Neural cell (in vitro differentiated cells): ENCODE measurements at regions not wholly inside any gene's neighbourhood (a gene's known extent, or its start where the extent isn't known, plus 50 kb on each side); places are given as distances from the start of the nearest gene placed in this dataset.

Experiments
- H2AFZ ChIP-seq: fragments of 200-600, 300-800 bp; sonication (generic), shearing (Covaris generic); 2 replicates; pipeline ENCODE4 v1.6.0; 2014; ENCODE audit warnings: low read depth, mild to moderate bottlenecking, antibody characterized with exemption, low read length, moderate library complexity
- H3F3A ChIP-seq: fragments of 200-600 bp; shearing (Covaris generic); 2 replicates; pipeline ENCODE4 v1.6.1; 2016; ENCODE audit warnings: mild to moderate bottlenecking, moderate library complexity, mixed read lengths, antibody characterized with exemption, low read length; ENCODE audit not compliant: insufficient read depth, poor library complexity, severe bottlenecking
- H3K27ac ChIP-seq: fragments of 200-600, 300-800 bp; sonication (generic), shearing (Covaris generic); 2 replicates; pipeline ENCODE4 v1.5.1; 2014; ENCODE audit warnings: mild to moderate bottlenecking, low read length, moderate library complexity
- H3K27me3 ChIP-seq: fragments of 300-800, 200-600 bp; sonication (generic), shearing (Covaris generic); 2 replicates; pipeline ENCODE4 v1.6.0; 2014; ENCODE audit warnings: mild to moderate bottlenecking, low read depth, low read length, moderate library complexity; ENCODE audit not compliant: insufficient read depth
- H3K36me3 ChIP-seq: fragments of 300-800, 200-600 bp; sonication (generic), shearing (Covaris generic); 2 replicates; pipeline ENCODE4 v1.5.1; 2014; ENCODE audit warnings: mild to moderate bottlenecking, antibody characterized with exemption, low read length, moderate library complexity; ENCODE audit not compliant: insufficient read depth
- H3K4me2 ChIP-seq: fragments of 300-800, 200-600 bp; sonication (generic), shearing (Covaris generic); 2 replicates; pipeline ENCODE4 v1.6.0; 2014; ENCODE audit warnings: mild to moderate bottlenecking, low read length
- H3K4me3 ChIP-seq: fragments of 300-800, 200-600 bp; sonication (generic), shearing (Covaris generic); 2 replicates; pipeline ENCODE4 v1.5.1; 2014; ENCODE audit warnings: mild to moderate bottlenecking, low read length, moderate library complexity
- H3K79me2 ChIP-seq: fragments of 200-600 bp; shearing (Covaris generic); replicated peaks from 2 replicates; pipeline ENCODE4 v1.6.0; 2014; ENCODE audit warnings: mild to moderate bottlenecking, low read length, moderate library complexity; ENCODE audit not compliant: insufficient read depth
- H3K9ac ChIP-seq: fragments of 300-800, 200-600 bp; sonication (generic), shearing (Covaris generic); 2 replicates; pipeline ENCODE4 v1.6.1; 2016; ENCODE audit warnings: mild to moderate bottlenecking, low read length, mixed read lengths
- H3K9me2 ChIP-seq: fragments of 200-600 bp; shearing (Covaris generic); 2 replicates; pipeline ENCODE4 v1.6.1; 2016; ENCODE audit warnings: mild to moderate bottlenecking, low read length, mixed read lengths; ENCODE audit not compliant: insufficient read depth
- H3K9me3 ChIP-seq: fragments of 200-600, 300-800 bp; sonication (generic), shearing (Covaris generic); 2 replicates; pipeline ENCODE4 v1.6.1; 2016; ENCODE audit warnings: mild to moderate bottlenecking, mixed run types, low read length, moderate library complexity, mixed read lengths
- H4K20me1 ChIP-seq: fragments of 200-600 bp; shearing (Covaris generic); 2 replicates; pipeline ENCODE4 v1.6.1; 2016; ENCODE audit warnings: mild to moderate bottlenecking, mixed run types; ENCODE audit not compliant: insufficient read depth
- EP300 ChIP-seq: fragments of 450-650 bp; conservative IDR thresholded peaks from 2 replicates; pipeline ENCODE4 v1.6.1; 2014; ENCODE audit warnings: antibody characterized with exemption, mild to moderate bottlenecking, moderate library complexity; ENCODE audit not compliant: poor library complexity, severe bottlenecking
- EZH2 ChIP-seq: fragments of 200-600, 300-800 bp; shearing (Covaris generic), sonication (generic); IDR thresholded peaks from 2 replicates; pipeline ENCODE4 v1.6.1; 2014; ENCODE audit warnings: antibody characterized with exemption, low read length, borderline replicate concordance, mild to moderate bottlenecking; ENCODE audit not compliant: insufficient read depth, poor library complexity, severe bottlenecking
- MXI1 ChIP-seq: fragments of 450-650 bp; conservative IDR thresholded peaks from 2 replicates; pipeline ENCODE4 v1.6.1; 2014; ENCODE audit warnings: antibody characterized with exemption, mild to moderate bottlenecking; ENCODE audit not compliant: poor library complexity, severe bottlenecking
- POLR2AphosphoS5 ChIP-seq: IDR thresholded peaks from 2 replicates; pipeline ENCODE4 v1.6.1; 2012
- RAD21 ChIP-seq: fragments of 450-650 bp; conservative IDR thresholded peaks from 2 replicates; pipeline ENCODE4 v1.6.1; 2014; ENCODE audit warnings: antibody characterized with exemption, mild to moderate bottlenecking, moderate library complexity
- SMC3 ChIP-seq: fragments of 450-650 bp; conservative IDR thresholded peaks from 2 replicates; pipeline ENCODE4 v1.6.1; 2014; ENCODE audit warnings: antibody characterized with exemption, mild to moderate bottlenecking, moderate library complexity; ENCODE audit not compliant: poor library complexity
- TAF1 ChIP-seq: IDR thresholded peaks from 2 replicates; pipeline ENCODE4 v1.6.1; 2012; ENCODE audit warnings: low read depth
- TF ChIP-seq, protein P1 (sequence below): fragments of 450-650 bp; IDR thresholded peaks from 2 replicates; pipeline ENCODE4 v1.5.1; 2014; ENCODE audit warnings: antibody characterized with exemption, mild to moderate bottlenecking, moderate library complexity; ENCODE audit not compliant: poor library complexity, severe bottlenecking
- TF ChIP-seq, protein P2 (sequence below): IDR thresholded peaks from 2 replicates; pipeline ENCODE4 v1.6.1; 2012; ENCODE audit warnings: borderline replicate concordance

DNA sequence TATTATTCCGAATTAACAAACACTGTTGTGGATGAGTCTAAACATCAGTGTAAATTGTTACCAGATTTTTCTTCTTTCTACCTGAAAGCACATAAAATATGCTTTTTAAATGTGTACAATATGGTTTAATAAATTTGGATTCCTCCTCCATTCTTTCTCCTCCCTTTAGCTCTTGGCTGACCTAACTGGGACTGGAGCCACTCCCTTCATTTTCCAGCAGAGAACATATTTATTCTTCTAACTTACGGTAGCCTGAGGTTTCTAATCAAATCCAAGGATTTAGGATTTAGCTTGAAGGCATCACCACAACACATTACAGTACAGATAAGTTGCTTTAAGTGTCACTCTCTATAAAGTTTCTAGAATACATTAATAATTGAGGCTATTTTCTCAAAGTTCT is 88.2 kb upstream of the SEMA3C start:
- no peaks in the 10 kb centered on the region for H4K20me1 ChIP-seq
- no peak overlapping the region for H3K4me2 ChIP-seq
- H3K9me2 ChIP-seq = no peaks in the 10 kb centered on the region
- H3K27ac ChIP-seq = no peak overlapping the region
- TF ChIP-seq POLR2AphosphoS5 = no peak
- TF ChIP-seq, protein P1, sequence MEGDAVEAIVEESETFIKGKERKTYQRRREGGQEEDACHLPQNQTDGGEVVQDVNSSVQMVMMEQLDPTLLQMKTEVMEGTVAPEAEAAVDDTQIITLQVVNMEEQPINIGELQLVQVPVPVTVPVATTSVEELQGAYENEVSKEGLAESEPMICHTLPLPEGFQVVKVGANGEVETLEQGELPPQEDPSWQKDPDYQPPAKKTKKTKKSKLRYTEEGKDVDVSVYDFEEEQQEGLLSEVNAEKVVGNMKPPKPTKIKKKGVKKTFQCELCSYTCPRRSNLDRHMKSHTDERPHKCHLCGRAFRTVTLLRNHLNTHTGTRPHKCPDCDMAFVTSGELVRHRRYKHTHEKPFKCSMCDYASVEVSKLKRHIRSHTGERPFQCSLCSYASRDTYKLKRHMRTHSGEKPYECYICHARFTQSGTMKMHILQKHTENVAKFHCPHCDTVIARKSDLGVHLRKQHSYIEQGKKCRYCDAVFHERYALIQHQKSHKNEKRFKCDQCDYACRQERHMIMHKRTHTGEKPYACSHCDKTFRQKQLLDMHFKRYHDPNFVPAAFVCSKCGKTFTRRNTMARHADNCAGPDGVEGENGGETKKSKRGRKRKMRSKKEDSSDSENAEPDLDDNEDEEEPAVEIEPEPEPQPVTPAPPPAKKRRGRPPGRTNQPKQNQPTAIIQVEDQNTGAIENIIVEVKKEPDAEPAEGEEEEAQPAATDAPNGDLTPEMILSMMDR = no peak
- TF ChIP-seq MXI1 = no peak
- no peak for TF ChIP-seq SMC3
- TF ChIP-seq, protein P2, sequence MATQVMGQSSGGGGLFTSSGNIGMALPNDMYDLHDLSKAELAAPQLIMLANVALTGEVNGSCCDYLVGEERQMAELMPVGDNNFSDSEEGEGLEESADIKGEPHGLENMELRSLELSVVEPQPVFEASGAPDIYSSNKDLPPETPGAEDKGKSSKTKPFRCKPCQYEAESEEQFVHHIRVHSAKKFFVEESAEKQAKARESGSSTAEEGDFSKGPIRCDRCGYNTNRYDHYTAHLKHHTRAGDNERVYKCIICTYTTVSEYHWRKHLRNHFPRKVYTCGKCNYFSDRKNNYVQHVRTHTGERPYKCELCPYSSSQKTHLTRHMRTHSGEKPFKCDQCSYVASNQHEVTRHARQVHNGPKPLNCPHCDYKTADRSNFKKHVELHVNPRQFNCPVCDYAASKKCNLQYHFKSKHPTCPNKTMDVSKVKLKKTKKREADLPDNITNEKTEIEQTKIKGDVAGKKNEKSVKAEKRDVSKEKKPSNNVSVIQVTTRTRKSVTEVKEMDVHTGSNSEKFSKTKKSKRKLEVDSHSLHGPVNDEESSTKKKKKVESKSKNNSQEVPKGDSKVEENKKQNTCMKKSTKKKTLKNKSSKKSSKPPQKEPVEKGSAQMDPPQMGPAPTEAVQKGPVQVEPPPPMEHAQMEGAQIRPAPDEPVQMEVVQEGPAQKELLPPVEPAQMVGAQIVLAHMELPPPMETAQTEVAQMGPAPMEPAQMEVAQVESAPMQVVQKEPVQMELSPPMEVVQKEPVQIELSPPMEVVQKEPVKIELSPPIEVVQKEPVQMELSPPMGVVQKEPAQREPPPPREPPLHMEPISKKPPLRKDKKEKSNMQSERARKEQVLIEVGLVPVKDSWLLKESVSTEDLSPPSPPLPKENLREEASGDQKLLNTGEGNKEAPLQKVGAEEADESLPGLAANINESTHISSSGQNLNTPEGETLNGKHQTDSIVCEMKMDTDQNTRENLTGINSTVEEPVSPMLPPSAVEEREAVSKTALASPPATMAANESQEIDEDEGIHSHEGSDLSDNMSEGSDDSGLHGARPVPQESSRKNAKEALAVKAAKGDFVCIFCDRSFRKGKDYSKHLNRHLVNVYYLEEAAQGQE = no peak
- TF ChIP-seq EZH2 = no peak
- no peak for TF ChIP-seq EP300
- no peak for TF ChIP-seq TAF1
- TF ChIP-seq RAD21 = no peak
- H3K79me2 ChIP-seq = no peaks in the 10 kb centered on the region
- no peak overlapping the region for H3K9ac ChIP-seq
- H3K4me3 ChIP-seq = no peak overlapping the region
- H3K36me3 ChIP-seq = no peaks in the 10 kb centered on the region
- no peaks in the 10 kb centered on the region for H3K27me3 ChIP-seq
- no peaks in the 10 kb centered on the region for H3F3A ChIP-seq
- no peaks in the 10 kb centered on the region for H3K9me3 ChIP-seq
- no peak overlapping the region for H2AFZ ChIP-seq

DNA sequence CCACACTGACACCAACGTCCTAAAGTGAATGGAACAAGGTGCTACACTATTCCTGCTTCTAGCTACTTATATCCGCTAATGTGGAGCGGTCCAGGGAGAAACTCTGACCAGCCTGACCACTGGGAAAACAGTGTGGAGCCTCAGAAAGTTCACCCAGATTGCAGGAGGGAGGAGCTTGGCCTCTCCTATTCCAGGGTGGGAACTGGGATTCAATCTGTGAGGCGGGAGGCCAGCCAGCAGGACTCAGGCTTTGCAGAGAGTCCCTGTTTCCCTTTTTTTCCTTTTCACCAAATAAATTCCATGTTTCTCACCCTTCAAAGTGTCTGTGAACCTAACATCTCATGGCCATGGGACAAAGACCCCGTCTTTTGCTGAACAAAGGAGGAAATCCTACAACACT is 86.4 kb upstream of the SEMA3C start:
- Histone ChIP-seq H3F3A (no peaks in the 10 kb centered on the region), H3K79me2 (no peaks in the 10 kb centered on the region), H3K4me3 (no peak overlapping the region), H3K9me2 (no peaks in the 10 kb centered on the region), H2AFZ (no peak overlapping the region), H3K4me2 (no peak overlapping the region), H3K27ac (no peak overlapping the region), H3K9ac (no peak overlapping the region), H3K27me3 (no peaks in the 10 kb centered on the region), H3K36me3 (no peaks in the 10 kb centered on the region), H4K20me1 (no peaks in the 10 kb centered on the region), H3K9me3 (no peaks in the 10 kb centered on the region)
- TF ChIP-seq POLR2AphosphoS5 = no peak
- TF ChIP-seq SMC3 = no peak
- TF ChIP-seq MXI1 = no peak
- no peak for TF ChIP-seq EP300
- TF ChIP-seq, protein P1 = no peak
- TF ChIP-seq, protein P2 = no peak
- TF ChIP-seq EZH2 = no peak
- no peak for TF ChIP-seq TAF1
- no peak for TF ChIP-seq RAD21
